WTC11 (cell line): ENCODE measurements at regions not wholly inside any gene's neighbourhood (a gene's known extent, or its start where the extent isn't known, plus 50 kb on each side); places are given as distances from the start of the nearest gene placed in this dataset.
A peak's percentile ranks its signal among the peaks of the same experiment; 100 is the strongest.

Experiments used
- ATAC-seq: fragments of 200-7000 bp; cut with Tn5 transposase; 2 replicates; pipeline ENCODE4 v1.10.0; 2021; ENCODE audit warnings: mild to moderate bottlenecking, moderate library complexity
- CTCF ChIA-PET: fragments of 300-600 bp; sonication (Branson Sonifier 250); formaldehyde crosslinking; loops from one replicate; lab custom pipeline; 2021; ENCODE audit warnings: antibody characterized with exemption; lab: Charles Lee
- POLR2A ChIA-PET: fragments of 350-600 bp; sonication (Branson Sonifier 250); formaldehyde crosslinking; loops from one replicate; lab custom pipeline; 2021; ENCODE audit warnings: antibody characterized with exemption; lab: Charles Lee
- DNase-seq: peaks from one replicate; pipeline ENCODE4 v3.0.0; 2021; ENCODE audit warnings: low spot score
- H3K27ac Mint-ChIP-seq: 2 replicates; pipeline ENCODE4 v1.8.0; 2021; ENCODE audit warnings: mixed read lengths
- H3K27me3 Mint-ChIP-seq: 2 replicates; pipeline ENCODE4 v1.8.0; 2021; ENCODE audit warnings: low read depth, mild to moderate bottlenecking, moderate library complexity, mixed read lengths
- H3K36me3 Mint-ChIP-seq: 2 replicates; pipeline ENCODE4 v1.8.0; 2021; ENCODE audit warnings: mixed read lengths
- H3K4me1 Mint-ChIP-seq: 2 replicates; pipeline ENCODE4 v1.8.0; 2022; ENCODE audit warnings: mixed read lengths
- H3K4me3 Mint-ChIP-seq: 2 replicates; pipeline ENCODE4 v1.8.0; 2021; ENCODE audit warnings: mild to moderate bottlenecking, moderate library complexity, mixed read lengths
- H3K9me3 Mint-ChIP-seq: 2 replicates; pipeline ENCODE4 v1.8.0; 2021; ENCODE audit warnings: mixed read lengths
- ATF1 ChIP-seq: sonication (generic); formaldehyde crosslinking; IDR thresholded peaks from 2 replicates; pipeline ENCODE4 v1.8.1; 2023; ENCODE audit warnings: mild to moderate bottlenecking, moderate library complexity, missing genetic modification reagents
- ATF2 ChIP-seq: sonication (generic); formaldehyde crosslinking; IDR thresholded peaks from 2 replicates; pipeline ENCODE4 v1.8.1; 2022; ENCODE audit warnings: low read depth, missing genetic modification reagents, borderline replicate concordance
- CDX4 ChIP-seq: fragments of 250-450 bp; sonication (Bioruptor Pico); IDR thresholded peaks from 2 replicates; pipeline ENCODE4 v1.9.0; 2021; ENCODE audit warnings: moderate library complexity, mild to moderate bottlenecking, inconsistent platforms, borderline replicate concordance
- FOXP1 ChIP-seq: sonication (generic); formaldehyde crosslinking; IDR thresholded peaks from 2 replicates; pipeline ENCODE4 v1.8.0; 2022; ENCODE audit warnings: missing genetic modification reagents, mild to moderate bottlenecking, moderate library complexity, borderline replicate concordance
- GRHL2 ChIP-seq: fragments of 250-450 bp; sonication (Bioruptor Pico); IDR thresholded peaks from 2 replicates; pipeline ENCODE4 v1.8.0; 2022; ENCODE audit warnings: mild to moderate bottlenecking, moderate library complexity; ENCODE audit not compliant: insufficient replicate concordance, severe bottlenecking
- GTF2I ChIP-seq: fragments of 250-450 bp; sonication (Bioruptor Pico); conservative IDR thresholded peaks from 2 replicates; pipeline ENCODE4 v1.4.0; 2021; ENCODE audit warnings: mild to moderate bottlenecking
- HMGA2 ChIP-seq: fragments of 250-450 bp; sonication (Bioruptor Pico); IDR thresholded peaks from 2 replicates; pipeline ENCODE4 v1.4.0; 2021; ENCODE audit warnings: mild to moderate bottlenecking, moderate library complexity
- IRF1 ChIP-seq: sonication (generic); formaldehyde crosslinking; IDR thresholded peaks from 2 replicates; pipeline ENCODE4 v1.8.0; 2023; ENCODE audit warnings: missing genetic modification reagents
- JAZF1 ChIP-seq: fragments of 250-450 bp; sonication (Bioruptor Pico); IDR thresholded peaks from 2 replicates; pipeline ENCODE4 v1.9.0; 2021; ENCODE audit warnings: moderate library complexity, mild to moderate bottlenecking, inconsistent platforms
- NR2C2 ChIP-seq: sonication (generic); formaldehyde crosslinking; IDR thresholded peaks from 2 replicates; pipeline ENCODE4 v1.8.0; 2022; ENCODE audit warnings: mild to moderate bottlenecking, missing genetic modification reagents
- PRRX2 ChIP-seq: fragments of 250-450 bp; sonication (Bioruptor Pico); IDR thresholded peaks from 2 replicates; pipeline ENCODE4 v1.8.0; 2021; ENCODE audit warnings: mild to moderate bottlenecking
- RORB ChIP-seq: fragments of 250-450 bp; sonication (Bioruptor Pico); IDR thresholded peaks from 2 replicates; pipeline ENCODE4 v1.9.0; 2021; ENCODE audit warnings: mild to moderate bottlenecking
- SMAD4 ChIP-seq: sonication (generic); formaldehyde crosslinking; IDR thresholded peaks from 2 replicates; pipeline ENCODE4 v1.8.0; 2022; ENCODE audit warnings: mild to moderate bottlenecking, missing genetic modification reagents
- TCF7 ChIP-seq: sonication (generic); formaldehyde crosslinking; IDR thresholded peaks from 2 replicates; pipeline ENCODE4 v1.8.0; 2022; ENCODE audit warnings: mild to moderate bottlenecking, low read depth, missing genetic modification reagents, moderate library complexity
- ZNF263 ChIP-seq: sonication (generic); formaldehyde crosslinking; IDR thresholded peaks from 2 replicates; pipeline ENCODE4 v1.8.1; 2022; ENCODE audit warnings: low read depth, mild to moderate bottlenecking, moderate library complexity, missing genetic modification reagents
- ZNF281 ChIP-seq: sonication (generic); formaldehyde crosslinking; IDR thresholded peaks from 2 replicates; pipeline ENCODE4 v1.8.0; 2023; ENCODE audit warnings: mild to moderate bottlenecking, missing genetic modification reagents
- ZNF396 ChIP-seq: fragments of 250-450 bp; sonication (Bioruptor Pico); IDR thresholded peaks from 2 replicates; pipeline ENCODE4 v1.8.0; 2021; ENCODE audit warnings: mild to moderate bottlenecking, moderate library complexity, borderline replicate concordance
- TF ChIP-seq, protein P1 (sequence below): sonication (generic); formaldehyde crosslinking; IDR thresholded peaks from 2 replicates; pipeline ENCODE4 v1.8.1; 2023; ENCODE audit warnings: mild to moderate bottlenecking, moderate library complexity, missing genetic modification reagents
- TF ChIP-seq, protein P2 (sequence below): sonication (generic); formaldehyde crosslinking; IDR thresholded peaks from 2 replicates; pipeline ENCODE4 v1.8.1; 2022; ENCODE audit warnings: missing genetic modification reagents, borderline replicate concordance

DNA sequence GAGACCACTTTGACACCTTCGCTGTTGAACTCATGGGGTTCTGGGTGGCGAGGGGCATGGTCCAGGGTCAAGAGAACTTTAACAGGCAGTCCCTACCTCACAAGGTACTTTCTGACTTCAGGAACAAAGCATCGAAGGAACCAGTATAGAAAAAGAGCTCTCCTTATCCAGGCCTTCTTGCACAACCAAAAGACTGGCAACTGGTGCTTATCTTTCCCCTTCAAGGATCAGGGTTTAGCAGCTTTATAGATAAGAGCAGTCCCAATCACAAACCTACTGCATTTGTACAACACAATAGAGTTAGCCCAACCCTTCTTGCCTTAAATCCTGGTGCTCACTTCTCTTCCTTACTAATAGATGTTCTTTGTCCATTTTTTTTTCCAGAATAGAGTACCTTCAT lies 116.3 kb downstream of the SNX5 start:
- DNase-seq (no peak), ATAC-seq (no peak)
- ChIA-PET CTCF (no interaction called here), POLR2A (interaction anchor here (0.7 kb wide), 1 partner anchor 111 kb away, joined by 3 read pairs; no protein-coding TSS in a partner anchor)
- no peak overlapping the region for H3K4me3 Mint-ChIP-seq
- peaks cover 19% of the 10 kb centered on the region for H3K4me1 Mint-ChIP-seq
- TF ChIP-seq ZNF396 (CRISPR knock-in tag): no peak
- no peak for TF ChIP-seq CDX4 (CRISPR knock-in tag)
- TF ChIP-seq GTF2I (CRISPR knock-in tag): no peak
- TF ChIP-seq JAZF1 (CRISPR knock-in tag): no peak
- TF ChIP-seq ATF2: no peak
- no peak for TF ChIP-seq FOXP1 (CRISPR knock-in tag)
- H3K27me3 Mint-ChIP-seq: no peaks in the 10 kb centered on the region; the same call in 1 of the 2 replicates
- peaks cover 12% of the 10 kb centered on the region for H3K9me3 Mint-ChIP-seq
- H3K36me3 Mint-ChIP-seq: peaks cover 2% of the 10 kb centered on the region; the same call in 1 of the 2 replicates
- no peak overlapping the region for H3K27ac Mint-ChIP-seq

- Mint-ChIP-seq H3K4me1 (peaks cover 19% of the 10 kb centered on the region), H3K27me3 (no peaks in the 10 kb centered on the region; the same call in 1 of the 2 replicates), H3K27ac (no peak overlapping the region), H3K4me3 (no peak overlapping the region), H3K36me3 (peaks cover 2% of the 10 kb centered on the region; the same call in 1 of the 2 replicates)
- CTCF ChIA-PET: interaction anchor here (0.9 kb wide), 1 partner anchor 24 kb away, joined by 4 read pairs; no protein-coding TSS in a partner anchor
- no peak for TF ChIP-seq NR2C2 (CRISPR knock-in tag)
- TF ChIP-seq PRRX2 (CRISPR knock-in tag): no peak
- TF ChIP-seq SMAD4 (CRISPR knock-in tag): no peak
- TF ChIP-seq, protein P1, sequence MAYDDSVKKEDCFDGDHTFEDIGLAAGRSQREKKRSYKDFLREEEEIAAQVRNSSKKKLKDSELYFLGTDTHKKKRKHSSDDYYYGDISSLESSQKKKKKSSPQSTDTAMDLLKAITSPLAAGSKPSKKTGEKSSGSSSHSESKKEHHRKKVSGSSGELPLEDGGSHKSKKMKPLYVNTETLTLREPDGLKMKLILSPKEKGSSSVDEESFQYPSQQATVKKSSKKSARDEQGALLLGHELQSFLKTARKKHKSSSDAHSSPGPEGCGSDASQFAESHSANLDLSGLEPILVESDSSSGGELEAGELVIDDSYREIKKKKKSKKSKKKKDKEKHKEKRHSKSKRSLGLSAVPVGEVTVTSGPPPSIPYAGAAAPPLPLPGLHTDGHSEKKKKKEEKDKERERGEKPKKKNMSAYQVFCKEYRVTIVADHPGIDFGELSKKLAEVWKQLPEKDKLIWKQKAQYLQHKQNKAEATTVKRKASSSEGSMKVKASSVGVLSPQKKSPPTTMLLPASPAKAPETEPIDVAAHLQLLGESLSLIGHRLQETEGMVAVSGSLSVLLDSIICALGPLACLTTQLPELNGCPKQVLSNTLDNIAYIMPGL (CRISPR knock-in tag): no peak
- no peak for TF ChIP-seq TCF7 (CRISPR knock-in tag)
- TF ChIP-seq, all 79 proteins: peak for 0
- DNase-seq: no peak
- no peak for ATAC-seq
- POLR2A ChIA-PET: no interaction called here
- H3K9me3 Mint-ChIP-seq: peaks cover 12% of the 10 kb centered on the region
Measured at GRCh38 chr20:17850684-17851026, 117.9 kb downstream of the SNX5 start.

- no peak overlapping the region for H3K4me3 Mint-ChIP-seq
- H3K36me3 Mint-ChIP-seq: peaks cover 2% of the 10 kb centered on the region; the same call in 1 of the 2 replicates
- peaks cover 19% of the 10 kb centered on the region for H3K4me1 Mint-ChIP-seq
- H3K27me3 Mint-ChIP-seq: no peaks in the 10 kb centered on the region; the same call in 1 of the 2 replicates
- POLR2A ChIA-PET: no interaction called here
- peak overlapping the region; percentile 48 for H3K27ac Mint-ChIP-seq
- no peak for ATAC-seq
- peaks cover 13% of the 10 kb centered on the region for H3K9me3 Mint-ChIP-seq
- CTCF ChIA-PET: interaction anchor here (0.9 kb wide), 1 partner anchor 25 kb away, joined by 4 read pairs; no protein-coding TSS in a partner anchor
- DNase-seq: no peak
- TF ChIP-seq ZNF281 (CRISPR knock-in tag) (no peak), NR2C2 (CRISPR knock-in tag) (no peak), RORB (no peak), HMGA2 (CRISPR knock-in tag) (no peak), IRF1 (CRISPR knock-in tag) (no peak), ATF1 (no peak), GRHL2 (CRISPR knock-in tag) (no peak), ZNF263 (CRISPR knock-in tag) (no peak), JAZF1 (CRISPR knock-in tag) (no peak)
- TF ChIP-seq, protein P2, sequence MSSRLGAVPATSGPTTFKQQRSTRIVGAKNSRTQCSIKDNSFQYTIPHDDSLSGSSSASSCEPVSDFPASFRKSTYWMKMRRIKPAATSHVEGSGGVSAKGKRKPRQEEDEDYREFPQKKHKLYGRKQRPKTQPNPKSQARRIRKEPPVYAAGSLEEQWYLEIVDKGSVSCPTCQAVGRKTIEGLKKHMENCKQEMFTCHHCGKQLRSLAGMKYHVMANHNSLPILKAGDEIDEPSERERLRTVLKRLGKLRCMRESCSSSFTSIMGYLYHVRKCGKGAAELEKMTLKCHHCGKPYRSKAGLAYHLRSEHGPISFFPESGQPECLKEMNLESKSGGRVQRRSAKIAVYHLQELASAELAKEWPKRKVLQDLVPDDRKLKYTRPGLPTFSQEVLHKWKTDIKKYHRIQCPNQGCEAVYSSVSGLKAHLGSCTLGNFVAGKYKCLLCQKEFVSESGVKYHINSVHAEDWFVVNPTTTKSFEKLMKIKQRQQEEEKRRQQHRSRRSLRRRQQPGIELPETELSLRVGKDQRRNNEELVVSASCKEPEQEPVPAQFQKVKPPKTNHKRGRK (CRISPR knock-in tag): no peak
- TF ChIP-seq, protein P1 (CRISPR knock-in tag): no peak
Measured at GRCh38 chr20:17849901-17850683, 118.5 kb downstream of the SNX5 start.
